ENCODE measurements at regions not wholly inside any gene's neighbourhood (a gene's known extent, or its start where the extent isn't known, plus 50 kb on each side); places are given as distances from the start of the nearest gene placed in this dataset.

GRCh38 chr20:52817511-52817910 is 154.6 kb upstream of the TSHZ2 start:
- no peak for DNase-seq

- DNase-seq = no peak
Observed at GRCh38 chr20:52814371-52814770, 157.8 kb upstream of the TSHZ2 start.

- DNase-seq = no peak
Observed at GRCh38 chr20:52812231-52812847, 159.8 kb upstream of the TSHZ2 start.

GRCh38 chr20:52809003-52809402 is 163.2 kb upstream of the TSHZ2 start:
- no peak for DNase-seq

- DNase-seq = no peak
Observed at GRCh38 chr20:52806918-52807317, 165.2 kb upstream of the TSHZ2 start.

GRCh38 chr20:52805843-52806242 is 166.3 kb upstream of the TSHZ2 start:
- DNase-seq = no peak

GRCh38 chr20:52805296-52805571 is 166.9 kb upstream of the TSHZ2 start:
- DNase-seq = no peak

GRCh38 chr20:52804497-52805295 is 167.5 kb upstream of the TSHZ2 start:
- no peak for DNase-seq

- DNase-seq = no peak
Observed at GRCh38 chr20:52801628-52802006, 170.5 kb upstream of the TSHZ2 start.

GRCh38 chr20:52800734-52801627 is 171.2 kb upstream of the TSHZ2 start:
- DNase-seq = no peak

- no peak for DNase-seq
Observed at GRCh38 chr20:52799130-52799529, 173.0 kb upstream of the TSHZ2 start.

- no peak for DNase-seq
Observed at GRCh38 chr20:52798124-52798523, 174.0 kb upstream of the TSHZ2 start.

- DNase-seq = no peak
Observed at GRCh38 chr20:52794853-52795252, 177.3 kb upstream of the TSHZ2 start.

- DNase-seq = no peak
Observed at GRCh38 chr20:52793339-52793963, 178.7 kb upstream of the TSHZ2 start.

- DNase-seq = no peak
Observed at GRCh38 chr20:52791091-52791490, 181.1 kb upstream of the TSHZ2 start.

- DNase-seq = no peak
Observed at GRCh38 chr20:52789716-52790115, 182.4 kb upstream of the TSHZ2 start.

GRCh38 chr20:52787962-52788361 is 184.2 kb upstream of the TSHZ2 start:
- DNase-seq = no peak

- DNase-seq = no peak
Observed at GRCh38 chr20:52787216-52787615, 184.9 kb upstream of the TSHZ2 start.

GRCh38 chr20:52785679-52786078 is 186.5 kb upstream of the TSHZ2 start:
- no peak for DNase-seq

- DNase-seq = peak; percentile 6 to 21
Observed at GRCh38 chr20:52783769-52784168, 188.4 kb upstream of the TSHZ2 start.

- no peak for DNase-seq
Observed at GRCh38 chr20:52780462-52780861, 191.7 kb upstream of the TSHZ2 start.

- DNase-seq = no peak
Observed at GRCh38 chr20:52779125-52779524, 193.0 kb upstream of the TSHZ2 start.

GRCh38 chr20:52777171-52777570 is 195.0 kb upstream of the TSHZ2 start:
- no peak for DNase-seq
